ENCODE measurements at regions not wholly inside any gene's neighbourhood (a gene's known extent, or its start where the extent isn't known, plus 50 kb on each side); places are given as distances from the start of the nearest gene placed in this dataset.

DNA sequence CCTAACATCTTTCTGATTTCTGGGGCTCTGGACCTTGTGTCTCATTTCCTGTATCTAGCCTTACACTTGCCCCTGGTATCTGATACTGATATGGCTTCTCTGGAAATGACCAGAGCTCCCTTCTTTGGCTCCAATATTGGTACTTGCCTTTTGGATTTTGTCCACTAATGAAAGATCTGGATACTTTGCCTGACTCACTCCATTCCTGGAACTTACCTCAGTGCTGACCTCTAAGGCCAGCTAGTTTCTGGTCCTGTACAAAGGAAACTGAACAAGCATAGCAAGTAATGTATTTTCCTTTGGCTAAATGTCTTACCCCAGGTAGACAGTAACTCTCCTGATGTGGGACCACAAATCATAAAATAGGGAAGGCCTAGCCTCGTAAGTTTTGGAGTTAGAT, 93.8 kb upstream of the SLC4A7 start:
- H3K4me2 ChIP-seq (ENCODE audit: low read length): no peak overlapping the region
- no peaks in the 10 kb centered on the region for H3K9me3 ChIP-seq (ENCODE audit: control insufficient read depth in 1 of 2, insufficient read depth in 1 of 2, low read depth in 1 of 2, low read length in 2 of 2)
- peaks cover 0 to 2% of the 10 kb centered on the region in 2 experiments; a peak in 1 of 4 replicates for H3K4me1 ChIP-seq (ENCODE audit: control insufficient read depth in 1 of 2, insufficient read depth in 2 of 2, low read length in 2 of 2)
- DNase-seq (ENCODE audit: low read depth, low spot score) (no peak), ATAC-seq (no peak)
- no peak overlapping the region for H2AFZ ChIP-seq (ENCODE audit: low read depth, low read length, poor library complexity, severe bottlenecking)
- ChIA-PET CTCF (no interaction called here), RAD21 (ENCODE audit: low non-redundant PET in 1 of 2, low total read pairs in 2 of 2, uncharacterized antibody in 2 of 2, unreplicated experiment in 2 of 2) (no interaction called here), POLR2A (no interaction called here)
- intact Hi-C loops (cut with micrococcal nuclease): no loop called here
- TF ChIP-seq EGR1 (IDR thresholded peaks at IDR 0.05; ENCODE audit: low read depth): no peak
- TF ChIP-seq YY1 (IDR thresholded peaks at IDR 0.05; ENCODE audit: extremely low read depth, insufficient replicate concordance, low read depth, low read length): no peak
- TF ChIP-seq, protein P1, sequence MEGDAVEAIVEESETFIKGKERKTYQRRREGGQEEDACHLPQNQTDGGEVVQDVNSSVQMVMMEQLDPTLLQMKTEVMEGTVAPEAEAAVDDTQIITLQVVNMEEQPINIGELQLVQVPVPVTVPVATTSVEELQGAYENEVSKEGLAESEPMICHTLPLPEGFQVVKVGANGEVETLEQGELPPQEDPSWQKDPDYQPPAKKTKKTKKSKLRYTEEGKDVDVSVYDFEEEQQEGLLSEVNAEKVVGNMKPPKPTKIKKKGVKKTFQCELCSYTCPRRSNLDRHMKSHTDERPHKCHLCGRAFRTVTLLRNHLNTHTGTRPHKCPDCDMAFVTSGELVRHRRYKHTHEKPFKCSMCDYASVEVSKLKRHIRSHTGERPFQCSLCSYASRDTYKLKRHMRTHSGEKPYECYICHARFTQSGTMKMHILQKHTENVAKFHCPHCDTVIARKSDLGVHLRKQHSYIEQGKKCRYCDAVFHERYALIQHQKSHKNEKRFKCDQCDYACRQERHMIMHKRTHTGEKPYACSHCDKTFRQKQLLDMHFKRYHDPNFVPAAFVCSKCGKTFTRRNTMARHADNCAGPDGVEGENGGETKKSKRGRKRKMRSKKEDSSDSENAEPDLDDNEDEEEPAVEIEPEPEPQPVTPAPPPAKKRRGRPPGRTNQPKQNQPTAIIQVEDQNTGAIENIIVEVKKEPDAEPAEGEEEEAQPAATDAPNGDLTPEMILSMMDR (IDR thresholded peaks at IDR 0.05 in 2 of 3, conservative IDR thresholded peaks at IDR 0.05 in 1 of 3; ENCODE audit: borderline replicate concordance in 1 of 3, insufficient read depth in 1 of 3, low read depth in 2 of 3, low read length in 2 of 3): no peak
- no peak for TF ChIP-seq SIN3A (IDR thresholded peaks at IDR 0.05; ENCODE audit: low read depth)
- no peak for TF ChIP-seq POLR2A (IDR thresholded peaks at IDR 0.05; ENCODE audit: borderline replicate concordance, extremely low read depth, insufficient read depth, insufficient read length)
- no peak for TF ChIP-seq ZFX (IDR thresholded peaks at IDR 0.05)
- no peaks in the 10 kb centered on the region for H3K9me2 ChIP-seq (ENCODE audit: insufficient read depth)
- no peaks in the 10 kb centered on the region for H3K27me3 ChIP-seq (ENCODE audit: insufficient read depth, low read length)
- no peaks in the 10 kb centered on the region for H4K20me1 ChIP-seq (ENCODE audit: insufficient read depth)
- H3K79me2 ChIP-seq (ENCODE audit: insufficient read depth, low read length): no peaks in the 10 kb centered on the region
- no peaks in the 10 kb centered on the region for H3K36me3 ChIP-seq (ENCODE audit: control insufficient read depth in 1 of 2, insufficient read depth in 2 of 2, low read length in 2 of 2)
- BruUV-seq (replicated peaks): no TSS peak
- H3K9ac ChIP-seq (ENCODE audit: low read length): no peak overlapping the region
- no peak overlapping the region for H3K27ac ChIP-seq (ENCODE audit: low read depth, low read length)
- no peak overlapping the region for H3K4me3 ChIP-seq (replicated peaks in 1 of 2; ENCODE audit: low read depth in 1 of 2, low read length in 2 of 2)

DNA sequence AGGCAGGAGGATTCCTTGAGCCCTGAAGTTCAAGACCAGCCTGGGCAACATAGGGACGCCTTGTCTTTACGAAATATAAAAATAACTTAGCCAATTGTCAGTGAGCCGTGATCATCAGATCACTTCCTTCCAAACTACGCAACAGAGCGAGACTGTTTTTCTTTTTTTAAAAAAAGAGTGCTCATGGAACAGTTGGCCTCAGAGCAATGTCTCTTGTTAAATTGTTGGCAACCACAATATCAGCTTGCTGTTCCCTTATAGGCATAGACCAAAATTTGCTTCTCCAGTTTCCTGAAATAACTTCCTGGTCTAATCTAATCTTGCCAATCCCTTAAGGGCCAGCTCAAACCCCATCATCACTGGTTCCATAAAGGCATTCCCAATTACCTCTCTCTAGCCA, 93.3 kb upstream of the SLC4A7 start:
- H3K4me2 ChIP-seq (ENCODE audit: low read length): no peak overlapping the region
- no TSS peak for BruUV-seq (replicated peaks)
- no peak overlapping the region for H2AFZ ChIP-seq (ENCODE audit: low read depth, low read length, poor library complexity, severe bottlenecking)
- no peak overlapping the region for H3K4me3 ChIP-seq (replicated peaks in 1 of 2; ENCODE audit: low read depth in 1 of 2, low read length in 2 of 2)
- peaks cover 0 to 2% of the 10 kb centered on the region in 2 experiments; a peak in 1 of 4 replicates for H3K4me1 ChIP-seq (ENCODE audit: control insufficient read depth in 1 of 2, insufficient read depth in 2 of 2, low read length in 2 of 2)
- no peaks in the 10 kb centered on the region for H3K79me2 ChIP-seq (ENCODE audit: insufficient read depth, low read length)
- no peaks in the 10 kb centered on the region for H4K20me1 ChIP-seq (ENCODE audit: insufficient read depth)
- H3K27me3 ChIP-seq (ENCODE audit: insufficient read depth, low read length): no peaks in the 10 kb centered on the region
- RAD21 ChIA-PET (ENCODE audit: low non-redundant PET in 1 of 2, low total read pairs in 2 of 2, uncharacterized antibody in 2 of 2, unreplicated experiment in 2 of 2): no interaction called here
- intact Hi-C loops (cut with micrococcal nuclease): no loop called here
- DNase-seq (ENCODE audit: low read depth, low spot score): no peak
- no peaks in the 10 kb centered on the region for H3K9me3 ChIP-seq (ENCODE audit: control insufficient read depth in 1 of 2, insufficient read depth in 1 of 2, low read depth in 1 of 2, low read length in 2 of 2)
- no peaks in the 10 kb centered on the region for H3K9me2 ChIP-seq (ENCODE audit: insufficient read depth)
- H3K27ac ChIP-seq (ENCODE audit: low read depth, low read length): no peak overlapping the region
- POLR2A ChIA-PET: no interaction called here
- CTCF ChIA-PET: no interaction called here
- H3K9ac ChIP-seq (ENCODE audit: low read length): no peak overlapping the region
- ATAC-seq: no peak
- no peaks in the 10 kb centered on the region for H3K36me3 ChIP-seq (ENCODE audit: control insufficient read depth in 1 of 2, insufficient read depth in 2 of 2, low read length in 2 of 2)
- TF ChIP-seq CBX3 (IDR thresholded peaks at IDR 0.05; ENCODE audit: low read depth): no peak
- TF ChIP-seq EZH2phosphoT487 (IDR thresholded peaks at IDR 0.05; ENCODE audit: borderline replicate concordance): no peak
- TF ChIP-seq, protein P2, sequence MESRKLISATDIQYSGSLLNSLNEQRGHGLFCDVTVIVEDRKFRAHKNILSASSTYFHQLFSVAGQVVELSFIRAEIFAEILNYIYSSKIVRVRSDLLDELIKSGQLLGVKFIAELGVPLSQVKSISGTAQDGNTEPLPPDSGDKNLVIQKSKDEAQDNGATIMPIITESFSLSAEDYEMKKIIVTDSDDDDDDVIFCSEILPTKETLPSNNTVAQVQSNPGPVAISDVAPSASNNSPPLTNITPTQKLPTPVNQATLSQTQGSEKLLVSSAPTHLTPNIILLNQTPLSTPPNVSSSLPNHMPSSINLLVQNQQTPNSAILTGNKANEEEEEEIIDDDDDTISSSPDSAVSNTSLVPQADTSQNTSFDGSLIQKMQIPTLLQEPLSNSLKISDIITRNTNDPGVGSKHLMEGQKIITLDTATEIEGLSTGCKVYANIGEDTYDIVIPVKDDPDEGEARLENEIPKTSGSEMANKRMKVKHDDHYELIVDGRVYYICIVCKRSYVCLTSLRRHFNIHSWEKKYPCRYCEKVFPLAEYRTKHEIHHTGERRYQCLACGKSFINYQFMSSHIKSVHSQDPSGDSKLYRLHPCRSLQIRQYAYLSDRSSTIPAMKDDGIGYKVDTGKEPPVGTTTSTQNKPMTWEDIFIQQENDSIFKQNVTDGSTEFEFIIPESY (IDR thresholded peaks at IDR 0.05; ENCODE audit: extremely low read depth, insufficient replicate concordance, low read length): no peak
- TF ChIP-seq, protein P1 (IDR thresholded peaks at IDR 0.05 in 2 of 3, conservative IDR thresholded peaks at IDR 0.05 in 1 of 3; ENCODE audit: borderline replicate concordance in 1 of 3, insufficient read depth in 1 of 3, low read depth in 2 of 3, low read length in 2 of 3): no peak
- TF ChIP-seq FOSL1 (IDR thresholded peaks at IDR 0.05; ENCODE audit: low read depth): no peak
- no peak for TF ChIP-seq SIN3A (IDR thresholded peaks at IDR 0.05; ENCODE audit: low read depth)
- TF ChIP-seq RAD21 (IDR thresholded peaks at IDR 0.05; ENCODE audit: low read depth): no peak
- TF ChIP-seq EGR1 (IDR thresholded peaks at IDR 0.05; ENCODE audit: low read depth): no peak
- no peak for TF ChIP-seq CEBPB (IDR thresholded peaks at IDR 0.05; ENCODE audit: low read depth)
- no peak for TF ChIP-seq POLR2AphosphoS5 (IDR thresholded peaks at IDR 0.05; ENCODE audit: low read depth, low read length)
- no peak for TF ChIP-seq POLR2A (IDR thresholded peaks at IDR 0.05; ENCODE audit: borderline replicate concordance, extremely low read depth, insufficient read depth, insufficient read length)
- TF ChIP-seq JUND (IDR thresholded peaks at IDR 0.05): no peak
- TF ChIP-seq ZFX (IDR thresholded peaks at IDR 0.05): no peak
